ENCODE measurements at regions not wholly inside any gene's neighbourhood (a gene's known extent, or its start where the extent isn't known, plus 50 kb on each side); places are given as distances from the start of the nearest gene placed in this dataset.

DNA sequence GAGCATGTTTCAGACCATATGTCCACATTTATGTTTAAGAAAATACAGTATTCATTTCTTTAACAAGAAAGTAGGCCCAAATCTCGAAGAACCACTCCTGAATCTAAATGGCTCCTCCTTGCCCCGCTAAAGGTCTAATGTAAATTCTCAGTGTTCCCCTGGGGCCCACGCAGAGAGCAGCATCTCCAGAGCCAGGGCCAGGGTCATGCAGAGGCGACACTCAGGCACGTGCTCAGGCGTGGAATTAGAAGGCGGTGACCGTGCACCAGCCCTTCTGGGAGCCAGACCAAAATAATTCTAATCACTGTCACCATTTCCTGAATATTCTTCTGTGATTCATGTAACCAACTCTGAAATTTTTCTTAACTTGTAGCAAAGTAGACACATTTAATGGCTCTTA, 68.3 kb upstream of the MYT1L start:
- no peak for DNase-seq

DNA sequence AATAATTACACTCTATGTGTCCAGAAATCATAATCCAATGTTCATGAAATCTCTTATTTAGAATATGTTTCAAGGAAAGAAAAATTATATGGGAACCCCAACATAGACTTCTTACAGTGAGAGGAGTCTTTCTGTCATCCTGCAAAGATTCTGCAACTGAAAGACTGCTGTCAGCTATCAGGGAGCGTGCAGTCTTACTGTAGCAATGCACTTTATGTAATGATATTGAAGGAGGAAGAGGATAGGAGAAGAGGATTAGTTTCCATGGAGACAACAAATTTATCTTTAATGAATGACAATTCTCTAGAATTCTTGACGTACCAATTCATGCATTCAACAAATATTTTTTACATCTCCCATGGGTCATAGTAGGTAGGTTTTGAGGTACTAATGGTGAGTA, 61.3 kb upstream of the MYT1L start:
- no peak for DNase-seq

DNA sequence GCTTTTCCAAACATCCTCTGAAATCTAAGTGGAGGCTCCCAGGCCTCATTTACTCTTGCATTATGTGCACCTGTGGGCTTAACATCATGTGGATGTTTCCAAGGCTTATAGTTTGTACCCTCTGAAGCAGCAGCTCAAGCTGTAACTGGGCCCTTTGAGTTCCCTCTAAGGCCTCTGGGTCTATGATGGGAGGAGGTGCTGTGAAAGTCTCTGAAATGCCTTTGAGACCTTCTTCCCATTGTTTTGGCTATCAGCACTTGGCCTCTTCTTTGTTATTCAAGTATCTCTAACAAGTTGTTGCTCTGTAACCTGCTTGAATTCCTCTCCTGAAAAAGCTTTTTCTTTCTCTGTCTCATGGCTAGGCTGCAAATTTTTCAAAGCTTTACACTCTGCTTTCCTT, 58.1 kb upstream of the MYT1L start:
- DNase-seq: no peak
